H1 (cell line): ENCODE measurements at regions not wholly inside any gene's neighbourhood (a gene's known extent, or its start where the extent isn't known, plus 50 kb on each side); places are given as distances from the start of the nearest gene placed in this dataset.

Experiments used
- CTCF ChIA-PET: fragments of 300-600 bp; sonication (Branson Sonifier 250); formaldehyde crosslinking; loops from one replicate; lab custom pipeline; 2021; ENCODE audit not compliant: partially characterized antibody; lab: Charles Lee
- POLR2A ChIA-PET: fragments of 300-600 bp; sonication (Branson Sonifier 250); formaldehyde crosslinking; loops from one replicate; lab custom pipeline; 2021; ENCODE audit warnings: inconsistent platforms; ENCODE audit not compliant: partially characterized antibody; lab: Charles Lee
- DNase-seq, 2 experiments: peaks; one replicate each; pipeline versions ENCODE4 v3.0.0 to v3.0.0-alpha.2; 2010 to 2022; ENCODE audit warnings: low spot score in 2 of 2, low read depth in 1 of 2, mixed read lengths in 1 of 2
- FAIRE-seq: peaks from 2 replicates; lab custom pipeline; 2011; peaks lifted over from hg19 to GRCh38; lab: Jason Lieb, UNC
- H2AFZ ChIP-seq: 2 replicates; pipeline ENCODE4 v1.8.1; 2012; ENCODE audit warnings: low read length, inconsistent platforms
- H2AK5ac ChIP-seq: 2 replicates; pipeline ENCODE4 v1.6.1; 2013; ENCODE audit warnings: low read depth, low read length
- H2BK120ac ChIP-seq: replicated peaks from 2 replicates; pipeline ENCODE3; 2013; ENCODE audit warnings: low read depth, low read length, inconsistent platforms
- H2BK12ac ChIP-seq: 2 replicates; pipeline ENCODE4 v1.6.1; 2013; ENCODE audit warnings: low read depth, low read length
- H2BK15ac ChIP-seq: 2 replicates; pipeline ENCODE4 v1.6.1; 2013; ENCODE audit warnings: low read length
- H2BK20ac ChIP-seq: 2 replicates; pipeline ENCODE4 v1.6.1; 2013; ENCODE audit warnings: low read length
- H2BK5ac ChIP-seq: 2 replicates; pipeline ENCODE4 v1.6.1; 2013; ENCODE audit warnings: low read depth, low read length
- H3K14ac ChIP-seq: 2 replicates; pipeline ENCODE4 v1.6.1; 2013; ENCODE audit warnings: inconsistent platforms; ENCODE audit not compliant: insufficient read length
- H3K18ac ChIP-seq: 2 replicates; pipeline ENCODE4 v1.6.1; 2013; ENCODE audit warnings: low read length; ENCODE audit errors: extremely low read depth
- H3K23ac ChIP-seq: 2 replicates; pipeline ENCODE4 v1.6.1; 2013; ENCODE audit warnings: inconsistent platforms; ENCODE audit not compliant: insufficient read length
- H3K23me2 ChIP-seq: 2 replicates; pipeline ENCODE4 v1.6.1; 2013; ENCODE audit warnings: low read depth, low read length
- H3K27ac ChIP-seq: 2 replicates; pipeline ENCODE4 v1.6.1; 2011; ENCODE audit warnings: low read depth, low read length, inconsistent platforms
- H3K27me3 ChIP-seq, 4 experiments: replicated peaks in 1 of 4; 1 replicate in 1 of 4; 2 replicates in 3 of 4; pipeline versions ENCODE4 v1.6.1 to v1.8.1; 2011 to 2013; ENCODE audit warnings: low read length in 3 of 4, mild to moderate bottlenecking in 3 of 4, inconsistent platforms in 2 of 4, mixed read lengths in 2 of 4, moderate library complexity in 1 of 4; ENCODE audit not compliant: control insufficient read depth in 3 of 4, insufficient read depth in 3 of 4; ENCODE audit errors: extremely low read depth in 1 of 4
- H3K36me3 ChIP-seq, 4 experiments: 2 replicates each; pipeline versions ENCODE4 v1.6.1 to v1.8.1; 2011 to 2013; ENCODE audit warnings: mild to moderate bottlenecking in 4 of 4, low read length in 3 of 4, moderate library complexity in 2 of 4, control low read depth in 1 of 4, inconsistent platforms in 1 of 4; ENCODE audit not compliant: insufficient read depth in 4 of 4, control insufficient read depth in 2 of 4
- H3K4ac ChIP-seq: replicated peaks from 2 replicates; pipeline ENCODE3; 2013; ENCODE audit warnings: low read length, low read depth, mixed read lengths, inconsistent platforms; ENCODE audit not compliant: insufficient read length
- H3K4me1 ChIP-seq, 4 experiments: replicated peaks in 1 of 4; 1 replicate in 1 of 4; 2 replicates in 3 of 4; pipeline versions ENCODE4 v1.6.1 to v1.8.1; 2011 to 2013; ENCODE audit warnings: low read length in 3 of 4, inconsistent platforms in 2 of 4, mixed read lengths in 1 of 4; ENCODE audit not compliant: insufficient read depth in 4 of 4, control insufficient read depth in 3 of 4
- H3K4me2 ChIP-seq, 2 experiments: 2 replicates each; pipeline versions ENCODE4 v1.6.1 to v1.8.1; 2011 to 2013; ENCODE audit warnings: low read depth in 2 of 2, low read length in 2 of 2, control low read depth in 1 of 2, inconsistent platforms in 1 of 2, mild to moderate bottlenecking in 1 of 2; ENCODE audit not compliant: insufficient read depth in 1 of 2
- H3K4me3 ChIP-seq, 4 experiments: fragments of 200-600, 300-600 bp in 1 of 4; sonication (generic), shearing (Covaris generic), sonication (Bioruptor Twin) in 1 of 4; 2 replicates each; pipeline versions ENCODE4 v1.5.1 to v1.8.1; 2011 to 2016; ENCODE audit warnings: low read length in 4 of 4, low read depth in 3 of 4, control low read depth in 2 of 4, inconsistent platforms in 2 of 4, mild to moderate bottlenecking in 2 of 4, mixed read lengths in 1 of 4, moderate library complexity in 1 of 4; ENCODE audit not compliant: insufficient read depth in 2 of 4; ENCODE audit errors: extremely low read depth in 1 of 4
- H3K56ac ChIP-seq: replicated peaks from 2 replicates; pipeline ENCODE3; 2013; ENCODE audit warnings: low read depth, mild to moderate bottlenecking, mixed read lengths, low read length, inconsistent platforms; ENCODE audit not compliant: insufficient read length
- H3K79me1 ChIP-seq: 2 replicates; pipeline ENCODE4 v1.6.1; 2013; ENCODE audit warnings: low read depth, low read length, control low read depth
- H3K79me2 ChIP-seq, 2 experiments: 2 replicates each; pipeline versions ENCODE4 v1.6.1 to v1.8.1; 2012 to 2013; ENCODE audit warnings: low read length in 2 of 2, mild to moderate bottlenecking in 2 of 2, inconsistent platforms in 1 of 2; ENCODE audit not compliant: insufficient read depth in 2 of 2, control insufficient read depth in 1 of 2
- H3K9ac ChIP-seq, 4 experiments: replicated peaks in 1 of 4; 1 replicate in 1 of 4; 2 replicates in 3 of 4; pipeline versions ENCODE4 v1.6.1 to v1.8.1; 2011 to 2013; ENCODE audit warnings: low read depth in 3 of 4, low read length in 3 of 4, control low read depth in 2 of 4, mild to moderate bottlenecking in 2 of 4, moderate library complexity in 2 of 4, inconsistent platforms in 1 of 4; ENCODE audit errors: extremely low read depth in 1 of 4
- H3K9me3 ChIP-seq, 2 experiments: 2 replicates each; pipeline versions ENCODE4 v1.6.1 to v1.8.1; 2012 to 2013; ENCODE audit warnings: mild to moderate bottlenecking in 2 of 2, moderate library complexity in 2 of 2, control low read depth in 1 of 2, inconsistent platforms in 1 of 2, low read depth in 1 of 2, low read length in 1 of 2, mixed read lengths in 1 of 2; ENCODE audit not compliant: insufficient read depth in 2 of 2
- H4K20me1 ChIP-seq, 2 experiments: replicated peaks in 1 of 2; 2 replicates each; pipeline versions ENCODE3 to v1.8.1; 2011 to 2013; ENCODE audit warnings: inconsistent platforms in 2 of 2, low read length in 2 of 2, mild to moderate bottlenecking in 1 of 2; ENCODE audit not compliant: insufficient read depth in 2 of 2, control insufficient read depth in 1 of 2
- H4K5ac ChIP-seq: 2 replicates; pipeline ENCODE4 v1.6.1; 2013; ENCODE audit warnings: low read length, low read depth, mixed read lengths, inconsistent platforms; ENCODE audit not compliant: insufficient read length
- H4K8ac ChIP-seq: 2 replicates; pipeline ENCODE4 v1.8.0; 2013; ENCODE audit warnings: mild to moderate bottlenecking, moderate library complexity, low read length, inconsistent platforms; ENCODE audit not compliant: insufficient read depth; ENCODE audit errors: extremely low read depth
- H4K91ac ChIP-seq: replicated peaks from 2 replicates; pipeline ENCODE3; 2013; ENCODE audit warnings: low read length, mixed read lengths, inconsistent platforms; ENCODE audit not compliant: insufficient read length
- ATF2 ChIP-seq: IDR thresholded peaks from 2 replicates; pipeline ENCODE4 v1.6.1; 2012; ENCODE audit warnings: low read length, inconsistent platforms
- EP300 ChIP-seq, 2 experiments: IDR thresholded peaks; 1 replicate in 1 of 2; 2 replicates in 1 of 2; pipeline ENCODE4 v1.6.1; 2011 to 2012; ENCODE audit warnings: low read depth in 2 of 2, low read length in 2 of 2, mild to moderate bottlenecking in 2 of 2, borderline replicate concordance in 1 of 2, inconsistent platforms in 1 of 2, moderate library complexity in 1 of 2
- EZH2 ChIP-seq: fragments of 200-600 bp; sonication (generic); IDR thresholded peaks from 2 replicates; pipeline ENCODE4 v1.7.1; 2012; ENCODE audit warnings: low read depth, mild to moderate bottlenecking, moderate library complexity, low read length, inconsistent platforms; ENCODE audit not compliant: severe bottlenecking
- FOSL1 ChIP-seq: IDR thresholded peaks from 2 replicates; pipeline ENCODE4 v1.6.1; 2011; ENCODE audit warnings: mild to moderate bottlenecking, low read depth, low read length, moderate library complexity; ENCODE audit not compliant: insufficient read depth
- GABPA ChIP-seq: IDR thresholded peaks from 2 replicates; pipeline ENCODE4 v1.6.1; 2011; ENCODE audit warnings: mild to moderate bottlenecking, low read length, moderate library complexity, borderline replicate concordance; ENCODE audit not compliant: insufficient read depth
- HDAC6 ChIP-seq: IDR thresholded peaks from one replicate; pipeline ENCODE4 v1.7.1; 2012; ENCODE audit warnings: low read depth, mild to moderate bottlenecking, inconsistent platforms, low read length, moderate library complexity
- KDM5A ChIP-seq: fragments of 200-600 bp; IDR thresholded peaks from 2 replicates; pipeline ENCODE4 v1.7.1; 2012; ENCODE audit warnings: mild to moderate bottlenecking, low read length, inconsistent platforms, mixed read lengths
- RFX5 ChIP-seq: IDR thresholded peaks from 2 replicates; pipeline ENCODE4 v1.6.1; 2011; ENCODE audit warnings: low read depth, low read length, improper control_type of control experiment, borderline replicate concordance
- SP1 ChIP-seq: IDR thresholded peaks from 2 replicates; pipeline ENCODE4 v1.6.1; 2011; ENCODE audit warnings: low read depth, low read length
- SP2 ChIP-seq: IDR thresholded peaks from 2 replicates; pipeline ENCODE4 v1.6.1; 2012; ENCODE audit warnings: mild to moderate bottlenecking, low read length, inconsistent platforms
- WGBS, 2 experiments: shearing (Covaris generic) in 1 of 2; methylation state at CpG; one replicate each; pipeline versions ENCODE4 v1.1.6 to v1.1.7; 2013 to 2015; ENCODE audit warnings: low lambda C conversion rate in 2 of 2, mixed read lengths in 2 of 2, inconsistent platforms in 1 of 2, low coverage in 1 of 2, missing lambda C conversion rate in 1 of 2; ENCODE audit not compliant: insufficient replicate concordance in 2 of 2, insufficient coverage in 1 of 2, insufficient read length in 1 of 2; ENCODE audit errors: extremely low coverage in 1 of 2, missing lambda C conversion rate in 1 of 2; 5-methylcytosine and 5-hydroxymethylcytosine counted together

DNA sequence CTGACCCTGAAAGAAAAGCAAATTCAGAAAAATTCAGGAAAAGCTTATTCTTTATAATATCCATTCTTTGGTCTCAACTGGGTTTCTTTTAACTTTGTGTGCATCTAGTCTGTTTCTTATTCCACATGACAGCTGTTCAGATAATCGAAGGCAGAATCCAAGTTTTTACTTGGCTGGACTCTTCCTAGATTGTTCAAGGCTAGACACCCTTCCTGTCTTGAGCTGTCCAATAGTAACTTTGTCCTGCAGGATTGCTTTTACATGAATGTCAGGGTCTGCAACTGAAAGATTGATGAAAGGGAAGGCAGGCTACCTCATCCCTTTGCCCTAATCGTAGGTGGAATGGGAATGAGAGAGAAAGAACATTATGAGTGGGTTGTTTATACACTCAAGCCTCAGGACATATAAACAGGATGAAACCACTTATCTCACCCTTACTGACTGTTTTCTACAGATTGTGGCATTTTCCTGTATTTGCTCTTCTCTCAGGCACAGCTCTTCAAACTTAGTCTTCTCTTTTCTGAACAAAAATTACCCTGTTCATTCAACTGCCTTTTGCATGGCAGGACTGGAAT lies 76.9 kb downstream of the LEPR start:
- no peak overlapping the region for H3K4me3 ChIP-seq
- no peak overlapping the region for H3K4me2 ChIP-seq
- H2BK20ac ChIP-seq = no peak overlapping the region
- FAIRE-seq (no peak), DNase-seq (no peak)
- H3K18ac ChIP-seq = no peak overlapping the region
- H3K56ac ChIP-seq = no peak overlapping the region
- no peak overlapping the region for H4K5ac ChIP-seq
- H3K79me1 ChIP-seq = no peaks in the 10 kb centered on the region
- no peak overlapping the region for H2AK5ac ChIP-seq
- no peaks in the 10 kb centered on the region for H4K20me1 ChIP-seq
- H3K14ac ChIP-seq = no peak overlapping the region
- 85% methylated on average over 2 of the region's 2 CpGs; no CpG with 5 or more reads in 1 of the 2 experiments for WGBS, 2 experiments
- H3K23ac ChIP-seq = no peak overlapping the region
- no peak overlapping the region for H4K8ac ChIP-seq
- no peak overlapping the region for H4K91ac ChIP-seq
- H3K36me3 ChIP-seq = no peaks in the 10 kb centered on the region
- no peaks in the 10 kb centered on the region for H3K79me2 ChIP-seq
- ChIA-PET POLR2A (no interaction called here), CTCF (no interaction called here)
- no peaks in the 10 kb centered on the region for H3K27me3 ChIP-seq
- no peak overlapping the region for H3K9ac ChIP-seq
- H2BK15ac ChIP-seq = no peak overlapping the region
- H3K27ac ChIP-seq = no peak overlapping the region
- H2BK12ac ChIP-seq = no peak overlapping the region
- no peaks in the 10 kb centered on the region for H3K4me1 ChIP-seq
- no peak overlapping the region for H3K4ac ChIP-seq
- no peak overlapping the region for H2BK5ac ChIP-seq
- no peaks in the 10 kb centered on the region for H3K23me2 ChIP-seq
- no peak overlapping the region for H2AFZ ChIP-seq
- H2BK120ac ChIP-seq = no peak overlapping the region
- no peaks in the 10 kb centered on the region for H3K9me3 ChIP-seq
- TF ChIP-seq RFX5 (no peak), SP2 (no peak), KDM5A (no peak), ATF2 (no peak), HDAC6 (no peak), EP300 (IDR thresholded peaks at IDR 0.05; ENCODE audit: borderline replicate concordance in 1 of 2, low read depth in 2 of 2, low read length in 2 of 2) (no peak), FOSL1 (no peak), GABPA (no peak), EZH2 (no peak), SP1 (no peak)
